Fibroblast of skin of left quadriceps (primary cell): ENCODE measurements at regions not wholly inside any gene's neighbourhood (a gene's known extent, or its start where the extent isn't known, plus 50 kb on each side); places are given as distances from the start of the nearest gene placed in this dataset.

Experiments
- DNase-seq, 2 experiments: peaks; one replicate each; pipeline ENCODE4 v3.0.0-alpha.2; 2013; ENCODE audit warnings: low read depth in 2 of 2

GRCh38 chr1:58430421-58431275, 115.9 kb downstream of the OMA1 start:
- peak in 1 of 2 experiments; percentile 21 for DNase-seq

- DNase-seq: no peak
These were observed 119.6 kb downstream of the OMA1 start for GRCh38 chr1:58426918-58427317.

GRCh38 chr1:58422436-58422835, 124.1 kb downstream of the OMA1 start:
- DNase-seq: no peak

- DNase-seq: no peak
These were observed 128.0 kb downstream of the OMA1 start for GRCh38 chr1:58418283-58419228.

- no peak for DNase-seq
These were observed 134.4 kb downstream of the OMA1 start for GRCh38 chr1:58412071-58412580.

- peak; percentile 79 to 82 for DNase-seq
These were observed 136.6 kb downstream of the OMA1 start for GRCh38 chr1:58409890-58410289.

- no peak for DNase-seq
These were observed 137.2 kb downstream of the OMA1 start for GRCh38 chr1:58409336-58409735.

- no peak for DNase-seq
These were observed 140.0 kb downstream of the OMA1 start for GRCh38 chr1:58406301-58407071.

GRCh38 chr1:58405660-58406059, 140.9 kb downstream of the OMA1 start:
- DNase-seq: no peak

GRCh38 chr1:58403894-58404293, 142.6 kb downstream of the OMA1 start:
- DNase-seq: no peak

GRCh38 chr1:58402444-58402843, 144.1 kb downstream of the OMA1 start:
- DNase-seq: peak; percentile 44

GRCh38 chr1:58401991-58402390, 144.5 kb downstream of the OMA1 start:
- DNase-seq: no peak

- DNase-seq: no peak
These were observed 147.3 kb downstream of the OMA1 start for GRCh38 chr1:58399176-58399575.

- DNase-seq: no peak
These were observed 147.8 kb downstream of the OMA1 start for GRCh38 chr1:58398714-58399113.

GRCh38 chr1:58397187-58397820, 149.2 kb downstream of the OMA1 start:
- peak; percentile 71 to 72 for DNase-seq

- DNase-seq: no peak
These were observed 150.4 kb downstream of the OMA1 start for GRCh38 chr1:58396150-58396549.

- peak; percentile 86 to 88 for DNase-seq
These were observed 151.2 kb downstream of the OMA1 start for GRCh38 chr1:58395355-58395754.

- no peak for DNase-seq
These were observed 154.4 kb downstream of the OMA1 start for GRCh38 chr1:58392083-58392482.

- no peak for DNase-seq
These were observed 155.0 kb downstream of the OMA1 start for GRCh38 chr1:58391514-58391913.

- no peak for DNase-seq
These were observed 155.5 kb downstream of the OMA1 start for GRCh38 chr1:58391056-58391455.

GRCh38 chr1:58390091-58390490, 156.4 kb downstream of the OMA1 start:
- DNase-seq: no peak
